HG02938 (cell line): ENCODE measurements at regions not wholly inside any gene's neighbourhood (a gene's known extent, or its start where the extent isn't known, plus 50 kb on each side); places are given as distances from the start of the nearest gene placed in this dataset.
"Not testable (repeated sequence)": the region's sequence is repeated elsewhere in the genome, so short reads cannot be mapped to it uniquely, and the experiment has no call there.

Experiments
- ATAC-seq: cut with Tn5 transposase; IDR thresholded peaks from one replicate; pipeline ENCODE4 v1.9.1; 2021; ENCODE audit warnings: mild to moderate bottlenecking, moderate library complexity; ENCODE audit not compliant: unreplicated experiment

DNA sequence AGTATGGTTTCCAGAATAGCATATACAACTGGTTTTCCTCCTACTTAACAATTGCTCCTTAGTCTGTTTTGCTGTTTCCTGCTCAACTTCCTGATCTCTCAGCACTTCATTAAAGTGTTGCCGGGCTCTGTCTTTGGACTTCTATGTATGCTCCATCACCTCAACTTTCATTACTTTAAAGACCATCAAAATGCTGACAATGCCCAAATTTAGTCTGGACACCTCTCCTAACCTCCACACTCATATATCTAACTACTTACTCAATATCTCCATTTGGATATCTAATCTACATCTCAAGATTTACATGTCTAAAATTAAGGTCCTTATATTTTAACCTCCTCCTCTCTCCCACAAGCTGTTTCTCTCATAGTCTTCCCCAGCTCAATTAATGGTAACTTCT lies 54.4 kb upstream of the LGR5 start:
- ATAC-seq = no peak

DNA sequence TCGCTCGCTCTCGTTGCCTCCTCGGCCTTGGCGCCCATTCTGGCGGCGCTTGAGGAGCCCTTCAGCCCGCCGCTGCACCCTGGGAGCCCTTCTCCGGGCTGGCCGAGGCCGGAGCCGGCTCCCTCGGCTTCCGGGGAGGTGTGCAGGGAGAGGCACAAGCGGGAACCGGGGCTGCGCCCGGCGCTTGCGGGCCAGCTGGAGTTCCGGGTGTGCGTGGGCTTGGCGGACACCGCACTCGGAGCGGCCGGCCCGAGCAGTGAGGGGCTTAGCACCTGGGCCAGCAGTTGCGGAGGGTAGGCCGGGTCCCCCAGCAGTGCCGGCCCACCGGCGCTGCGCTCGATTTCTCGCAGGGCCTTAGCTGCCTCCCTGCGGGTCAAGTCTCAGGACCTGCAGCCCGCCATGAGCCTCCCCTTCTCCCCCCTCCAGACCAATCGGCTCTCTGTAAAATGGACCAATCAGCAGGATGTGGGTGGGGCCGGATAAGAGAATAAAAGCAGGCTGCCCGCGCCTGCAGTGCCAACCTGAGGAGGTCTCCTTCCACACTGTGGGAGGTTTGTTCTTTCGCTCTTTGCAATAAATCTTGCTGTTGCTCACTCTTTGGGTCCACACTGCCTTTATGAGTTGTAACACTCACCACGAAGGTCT lies 62.8 kb upstream of the LGR5 start:
- ATAC-seq = not testable (repeated sequence)

DNA sequence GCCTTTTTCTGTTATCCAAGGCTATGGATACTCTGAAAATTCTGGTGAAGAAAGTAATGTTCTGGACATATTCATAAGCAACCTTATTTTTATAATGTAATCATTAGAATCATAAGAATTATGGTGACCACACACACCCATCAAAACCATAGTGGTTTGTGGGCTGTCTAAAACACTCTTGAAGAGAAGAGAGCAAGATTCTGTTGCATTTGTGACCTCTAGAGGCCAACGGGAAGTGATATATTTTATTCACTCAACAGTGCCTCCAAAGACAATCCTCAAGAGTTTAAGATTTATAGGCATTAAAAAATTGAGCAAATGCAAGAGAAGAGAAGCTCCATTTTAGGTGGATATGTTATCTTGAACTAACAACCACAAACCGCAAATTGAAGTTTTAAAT lies 68.5 kb upstream of the LGR5 start:
- no peak for ATAC-seq

DNA sequence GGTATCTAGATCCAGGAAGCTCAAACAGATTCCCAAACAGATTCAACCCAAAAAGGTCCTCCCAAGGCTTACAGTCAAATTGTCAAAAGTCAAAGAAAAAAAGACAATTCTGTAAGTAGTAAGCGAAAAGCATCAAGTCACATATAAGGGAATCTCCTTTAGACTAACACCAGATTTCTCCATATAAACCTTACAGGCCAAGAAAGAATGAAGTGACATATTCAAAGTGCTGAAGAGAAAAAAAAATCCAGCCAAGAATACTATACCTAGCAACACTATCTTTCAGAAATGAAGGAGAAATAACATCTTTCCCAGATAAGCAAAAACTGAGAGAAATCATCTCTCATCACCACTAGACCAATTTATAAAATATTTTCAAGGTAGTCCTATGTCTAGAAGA lies 79.6 kb upstream of the LGR5 start:
- no peak for ATAC-seq

DNA sequence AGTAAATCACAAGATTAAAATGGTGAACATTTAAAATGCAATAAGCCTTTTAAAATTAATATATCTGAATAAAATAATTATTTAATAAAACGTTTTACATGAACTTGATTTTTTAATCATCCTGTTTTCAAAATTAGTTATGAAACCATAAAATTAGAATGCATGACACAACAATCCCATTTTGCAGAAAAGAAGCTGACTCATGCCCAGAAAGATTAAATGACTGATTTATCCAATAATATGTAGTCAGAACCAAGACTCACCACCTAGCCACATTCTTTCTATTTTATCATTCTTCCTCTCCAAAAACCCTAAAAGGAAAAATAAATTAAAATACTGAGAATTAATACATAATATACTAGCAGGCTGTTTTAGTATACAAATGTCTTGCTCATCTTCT lies 83.0 kb upstream of the LGR5 start:
- no peak for ATAC-seq

DNA sequence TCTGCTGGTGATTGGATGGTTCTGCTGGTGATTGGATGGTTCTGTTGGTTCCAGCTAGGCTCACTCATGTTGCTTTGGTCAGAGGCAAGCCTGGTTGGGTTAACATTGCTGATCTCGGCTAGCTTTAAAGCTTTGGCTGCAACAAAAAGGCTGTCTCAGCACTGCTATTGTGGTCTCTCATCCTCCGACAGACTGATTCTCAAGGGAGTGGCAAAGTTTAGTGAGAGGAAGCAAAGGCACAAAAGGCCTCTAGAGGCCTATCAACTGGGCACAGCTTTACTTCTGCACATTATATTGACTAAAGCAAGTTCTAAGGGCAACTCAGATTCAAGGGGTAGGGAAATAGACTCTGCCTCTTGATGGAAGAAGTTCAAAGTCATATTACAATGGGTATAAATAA lies 84.7 kb upstream of the LGR5 start:
- no peak for ATAC-seq

DNA sequence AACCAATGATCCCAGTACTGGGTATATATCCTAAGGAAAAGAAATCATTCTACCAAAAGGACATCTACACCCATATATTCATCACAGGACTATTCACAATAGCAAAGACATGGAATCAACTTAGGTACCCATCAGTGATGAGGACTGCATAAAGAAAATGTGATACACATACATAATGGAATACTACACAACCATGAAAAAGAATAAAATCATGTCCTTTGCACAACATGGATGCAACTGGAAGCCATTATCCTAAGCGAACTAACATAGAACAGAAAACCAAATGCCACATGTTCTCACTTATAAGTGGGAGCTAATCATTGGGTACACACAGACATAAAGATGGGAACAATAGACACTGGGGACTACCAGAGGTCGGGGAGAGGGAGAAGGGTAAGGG lies 86.0 kb upstream of the LGR5 start:
- no peak for ATAC-seq

DNA sequence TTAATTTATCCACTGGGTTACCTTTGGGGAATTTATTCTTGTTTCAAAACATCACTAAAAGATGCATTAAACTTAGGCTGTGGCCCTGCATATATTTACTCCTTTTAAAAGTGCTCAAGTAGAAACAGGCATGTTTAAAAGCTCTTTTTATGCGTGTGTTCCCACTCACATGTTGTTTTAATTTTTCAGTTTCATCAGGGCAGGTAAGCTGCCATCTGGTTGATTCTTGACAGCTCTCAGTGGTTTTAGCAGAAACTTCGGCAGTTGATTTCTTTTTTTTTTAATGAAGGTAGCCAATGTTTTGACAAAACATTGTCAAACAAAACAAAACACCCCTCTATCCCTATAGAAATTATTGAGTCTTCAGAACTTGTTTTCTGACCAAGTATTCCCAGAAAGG lies 89.6 kb upstream of the LGR5 start:
- ATAC-seq = no peak

DNA sequence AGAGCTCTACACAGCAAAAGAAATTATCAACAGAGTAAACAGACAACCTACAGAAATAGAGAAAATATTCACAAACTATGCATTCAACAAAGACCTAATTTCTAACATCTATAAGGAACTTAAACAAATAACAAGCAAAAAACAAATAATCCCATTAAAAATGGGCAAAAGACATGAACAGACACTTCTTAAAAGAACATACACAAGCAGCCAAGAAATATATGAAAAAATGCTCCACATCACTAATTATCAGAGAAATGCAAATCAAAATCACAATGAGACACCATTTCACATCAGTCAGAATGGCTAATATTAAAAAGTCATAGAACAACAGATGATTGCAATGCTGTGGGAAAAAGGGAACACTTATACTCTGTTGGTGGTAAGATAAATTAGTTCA lies 100.7 kb upstream of the LGR5 start:
- ATAC-seq = no peak

DNA sequence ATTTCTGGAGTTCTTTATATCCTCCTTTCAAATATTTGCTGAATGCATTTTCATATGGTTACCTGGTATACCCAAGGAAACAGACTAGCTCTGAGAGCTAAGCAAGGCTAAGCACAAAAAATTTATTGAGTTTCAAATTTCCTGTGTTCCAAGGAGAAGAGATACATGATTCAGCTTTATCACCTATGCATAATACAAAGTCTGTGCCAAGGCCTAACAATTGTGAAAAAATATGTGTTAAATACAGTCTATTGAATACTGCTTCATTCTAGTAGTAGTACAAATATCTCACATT lies 103.7 kb upstream of the LGR5 start:
- no peak for ATAC-seq

DNA sequence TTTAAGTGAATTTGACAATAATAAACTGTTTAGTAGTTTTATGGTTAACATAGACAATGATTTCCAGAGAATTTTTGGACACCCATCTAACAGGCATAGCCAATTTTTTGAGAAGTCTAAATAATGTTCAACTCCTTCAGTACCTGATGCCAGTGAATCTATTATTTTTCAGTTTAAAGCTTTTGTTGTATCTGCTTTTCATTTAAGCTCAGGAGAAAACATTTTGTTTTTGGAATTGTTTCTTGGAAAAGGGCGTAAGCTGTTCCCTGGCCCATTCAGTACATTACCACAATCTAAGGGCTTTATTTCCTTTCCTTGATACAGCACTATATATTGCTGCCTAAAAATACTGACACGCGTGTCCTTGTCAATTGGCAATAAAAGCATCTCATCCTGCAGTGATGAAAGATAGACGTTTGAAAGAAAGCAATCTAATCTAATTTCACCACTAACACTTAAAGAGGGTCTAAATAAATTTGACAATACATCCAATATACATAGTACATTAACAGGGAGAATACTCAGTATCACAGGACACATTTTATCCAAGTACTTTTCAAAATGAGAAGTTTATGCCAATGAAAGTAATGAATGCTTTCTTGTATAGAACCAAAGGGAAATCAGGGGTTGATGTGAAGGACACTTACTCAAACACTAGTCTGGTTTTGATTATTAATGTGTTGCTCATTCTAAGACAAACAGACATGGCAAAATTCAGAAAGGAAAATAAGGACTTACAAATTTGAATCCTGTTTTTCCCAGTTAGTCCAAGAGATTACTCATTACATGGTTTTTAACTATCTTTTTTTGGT lies 104.2 kb upstream of the LGR5 start:
- ATAC-seq = no peak

DNA sequence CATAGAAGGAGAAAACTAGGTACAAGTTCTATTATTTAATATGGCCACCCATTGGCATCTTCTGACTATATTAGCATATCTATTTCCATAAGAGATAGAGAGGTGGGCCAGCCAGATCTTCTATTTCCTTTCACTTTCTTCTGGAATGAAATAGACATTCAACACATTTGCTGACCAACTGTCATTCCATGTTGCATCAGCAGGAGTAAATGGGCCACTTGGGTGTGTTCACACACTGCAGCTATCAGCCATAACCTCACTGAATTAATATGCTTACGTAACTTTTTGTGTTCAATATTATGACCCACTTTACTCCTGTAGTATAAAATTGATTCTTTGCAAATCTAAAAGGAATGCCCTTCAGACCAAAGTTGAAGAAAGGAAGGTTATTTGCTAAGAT lies 106.2 kb upstream of the LGR5 start:
- no peak for ATAC-seq

DNA sequence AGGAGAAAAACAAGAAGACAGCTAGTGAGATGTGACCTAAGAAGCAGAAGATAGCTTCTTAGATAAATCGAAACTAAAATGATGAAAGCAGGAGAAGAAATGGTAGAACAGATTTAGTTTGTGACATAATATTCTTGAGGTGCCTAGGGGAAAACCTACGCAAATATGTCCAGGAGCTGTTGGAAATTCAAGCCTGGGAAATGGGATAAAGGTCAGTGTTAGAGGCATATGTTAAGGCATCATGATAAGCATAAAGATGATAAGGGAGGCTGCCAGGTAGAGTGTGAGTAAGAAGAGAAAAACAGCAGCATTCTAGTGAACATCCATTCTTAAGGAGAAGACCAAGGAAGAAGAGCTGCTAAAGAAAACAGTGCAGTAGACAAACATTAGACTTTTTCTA lies 109.6 kb upstream of the LGR5 start:
- no peak for ATAC-seq

DNA sequence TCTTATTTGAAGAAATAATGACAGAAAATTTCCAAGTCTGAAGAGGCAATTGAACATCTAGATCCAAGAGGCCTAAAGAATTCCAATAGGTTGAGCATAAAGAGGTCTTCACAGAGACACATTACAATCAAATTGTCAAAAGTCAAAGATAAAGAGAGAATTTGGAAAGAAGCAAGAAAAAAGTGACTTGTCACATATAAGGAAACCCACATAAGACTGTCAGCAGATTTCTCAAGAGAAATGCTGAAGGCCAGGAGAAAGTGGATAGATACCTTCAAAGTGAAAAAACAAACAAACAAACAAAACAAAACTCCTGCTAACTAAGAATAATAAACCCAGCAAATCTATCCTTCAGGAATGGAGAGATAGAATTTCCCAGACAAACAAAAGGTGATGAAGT lies 118.1 kb upstream of the LGR5 start:
- no peak for ATAC-seq

DNA sequence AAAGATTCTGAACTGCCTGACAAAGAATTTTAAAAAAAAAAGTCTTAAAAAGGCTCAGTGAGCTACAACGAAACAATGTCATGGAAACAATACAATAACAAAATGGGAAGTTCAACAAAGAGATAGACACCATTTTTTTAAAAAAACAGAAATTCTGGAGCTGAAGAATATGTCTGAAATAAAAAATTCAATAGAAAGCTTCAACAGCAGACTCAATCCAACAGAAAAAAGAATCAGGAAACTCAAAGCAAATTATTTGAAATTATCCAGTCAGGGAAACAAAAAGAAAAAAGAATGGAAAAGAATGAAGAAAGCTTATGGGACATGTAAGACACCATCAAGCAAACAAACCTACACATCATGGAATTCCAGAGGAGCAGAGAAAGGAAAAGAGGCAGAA lies 118.5 kb upstream of the LGR5 start:
- no peak for ATAC-seq

DNA sequence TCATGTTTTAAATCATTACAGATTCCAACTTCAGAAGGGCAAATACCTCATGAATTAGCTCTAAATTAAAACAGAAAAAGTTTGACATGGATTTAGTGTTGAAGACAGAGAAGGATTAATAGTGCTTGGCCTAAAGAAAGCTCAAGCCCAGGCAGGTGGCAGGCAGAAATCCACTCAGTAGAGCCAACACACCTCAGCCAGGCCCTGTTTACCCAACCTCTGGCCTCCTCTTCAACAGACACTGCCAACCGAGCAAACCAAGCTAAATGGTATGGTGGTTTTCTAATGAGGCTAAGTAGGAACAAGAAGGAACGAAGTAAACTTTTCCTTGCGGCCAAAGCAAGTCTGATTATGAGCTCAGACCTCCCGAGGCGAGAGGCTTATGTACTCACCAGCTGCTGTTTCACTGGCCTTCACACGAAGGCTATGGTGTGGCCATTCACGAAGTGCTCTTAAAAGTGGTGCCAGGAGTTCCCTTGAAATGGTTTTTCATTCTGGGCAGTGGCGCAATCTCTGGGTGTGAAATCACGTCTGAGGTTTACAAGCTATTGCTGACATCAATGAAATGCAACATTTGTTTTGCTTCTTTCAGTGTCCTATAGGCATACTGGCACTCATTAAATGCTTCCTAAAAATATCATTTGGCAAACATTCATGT lies 124.1 kb upstream of the LGR5 start:
- ATAC-seq = no peak

DNA sequence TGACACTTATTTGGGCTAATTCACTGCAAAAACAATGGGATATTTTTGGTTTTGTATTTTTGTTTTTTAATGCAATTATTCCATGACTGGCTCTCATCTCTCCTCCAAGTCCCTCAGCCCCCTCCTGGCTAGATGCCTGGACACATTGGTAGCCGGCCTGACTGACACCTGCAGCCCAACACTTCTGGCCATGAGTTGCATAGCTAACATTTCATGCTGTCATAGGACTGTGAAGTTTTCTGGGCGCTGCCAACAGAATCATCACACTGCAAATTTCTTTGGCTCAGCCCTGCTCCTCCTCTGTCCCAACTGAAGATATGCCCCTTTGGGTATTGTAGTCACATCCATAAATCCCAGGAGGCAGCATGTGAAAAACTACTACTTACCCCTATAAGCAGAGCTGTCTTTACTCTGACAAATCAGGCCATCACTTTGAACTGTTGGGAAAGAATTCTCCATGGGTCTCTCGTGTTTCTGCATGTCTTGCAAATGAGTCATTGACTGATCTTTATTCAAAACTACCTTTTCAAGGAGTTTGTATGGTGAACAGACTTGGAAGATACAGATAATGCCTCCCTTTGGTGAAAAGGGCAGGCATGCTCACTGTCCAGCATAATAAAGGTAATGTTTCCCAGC lies 126.7 kb upstream of the LGR5 start:
- no peak for ATAC-seq

DNA sequence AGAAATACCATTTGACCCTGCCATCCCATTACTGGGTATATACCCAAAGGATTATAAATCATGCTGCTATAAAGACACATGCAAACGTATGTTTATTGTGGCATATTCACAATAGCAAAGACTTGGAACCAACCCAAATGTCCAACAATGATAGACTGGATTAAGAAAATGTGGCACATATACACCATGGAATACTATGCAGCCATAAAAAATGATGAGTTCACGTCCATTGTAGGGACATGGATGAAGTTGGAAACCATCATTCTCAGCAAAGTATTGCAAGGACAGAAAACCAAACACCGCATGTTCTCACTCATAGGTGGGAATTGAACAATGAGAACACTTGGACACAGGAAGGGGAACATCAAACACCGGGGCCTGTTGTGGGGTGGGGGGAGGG lies 128.0 kb upstream of the LGR5 start:
- not testable (repeated sequence) for ATAC-seq

DNA sequence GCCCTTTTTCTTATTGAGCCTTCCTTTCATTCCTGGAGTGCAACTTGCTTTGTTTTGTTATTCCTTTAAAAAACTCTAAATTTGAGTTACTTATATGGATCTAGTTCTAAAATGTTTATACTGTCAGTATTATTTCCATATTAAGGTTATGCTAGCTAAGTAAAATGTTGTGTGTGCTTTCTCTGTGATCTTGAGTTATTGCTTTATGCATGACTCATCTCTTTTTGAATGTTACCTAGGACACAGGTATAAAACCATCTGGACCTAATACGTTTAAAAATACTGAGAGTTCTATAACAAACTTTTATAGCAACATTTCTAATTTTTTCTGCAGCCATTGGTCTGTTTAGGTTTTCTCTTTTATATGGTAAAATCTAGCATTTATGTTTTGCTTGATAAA lies 132.8 kb upstream of the LGR5 start:
- ATAC-seq = no peak

DNA sequence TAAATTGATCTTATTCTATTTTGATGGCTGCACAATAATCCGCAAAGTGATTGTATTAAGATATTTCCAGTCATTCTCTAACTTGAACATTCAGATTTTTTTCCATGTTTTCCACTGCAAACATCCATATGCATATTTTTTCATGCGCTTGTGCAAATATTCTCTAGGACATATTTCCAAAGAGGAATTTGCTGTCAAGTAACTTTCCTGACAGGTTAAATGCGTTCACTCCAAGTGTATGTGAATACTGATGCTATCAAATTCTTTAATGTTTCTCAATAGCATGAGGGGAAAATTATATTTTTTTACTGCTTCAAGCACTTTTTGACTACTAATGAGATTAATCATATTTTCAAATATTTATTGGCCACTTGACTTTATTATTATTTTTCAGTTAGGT lies 135.3 kb upstream of the LGR5 start:
- no peak for ATAC-seq

DNA sequence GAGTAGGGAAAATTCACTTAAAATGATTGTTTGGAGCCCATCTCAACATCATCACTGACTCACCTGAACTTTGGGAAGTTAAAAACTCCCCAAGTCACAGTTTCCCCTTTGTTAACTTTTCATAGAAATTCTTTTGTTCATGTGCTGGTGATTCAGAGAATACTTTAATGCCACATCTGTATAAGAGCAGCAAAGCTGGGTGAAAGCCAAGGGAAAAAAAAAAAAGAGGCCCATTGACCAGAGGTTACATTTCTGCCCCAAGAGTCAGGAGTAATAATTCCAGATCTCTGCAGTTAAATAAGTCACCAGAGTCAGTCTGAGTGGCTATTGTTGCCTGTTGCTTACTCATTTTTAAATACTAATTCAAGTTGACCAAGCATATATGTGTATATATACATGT lies 136.4 kb upstream of the LGR5 start:
- ATAC-seq = no peak
